ENCODE measurements at regions not wholly inside any gene's neighbourhood (a gene's known extent, or its start where the extent isn't known, plus 50 kb on each side); places are given as distances from the start of the nearest gene placed in this dataset.
"Not testable (repeated sequence)": the region's sequence is repeated elsewhere in the genome, so short reads cannot be mapped to it uniquely, and the experiment has no call there.

GRCh38 chr10:46187431-46187830 lies 99.4 kb upstream of the ANTXRL start:
- not testable (repeated sequence) for H3K4me1 ChIP-seq (ENCODE audit: control insufficient read depth in 5 of 5, insufficient read depth in 5 of 5, low read length in 5 of 5); H3K27me3 ChIP-seq (ENCODE audit: control insufficient read depth in 5 of 5, insufficient read depth in 4 of 5, low read length in 5 of 5); H3K9ac ChIP-seq (ENCODE audit: low read length in 5 of 5); H3K4me3 ChIP-seq (ENCODE audit: low read depth in 1 of 5, low read length in 5 of 5); H3K36me3 ChIP-seq (ENCODE audit: control insufficient read depth in 5 of 5, insufficient read depth in 5 of 5, low read length in 5 of 5); H3K9me3 ChIP-seq (ENCODE audit: control insufficient read depth in 5 of 5, low read length in 5 of 5); H3K27ac ChIP-seq (ENCODE audit: low read depth, low read length)

GRCh38 chr10:46197050-46197449 lies 89.7 kb upstream of the ANTXRL start:
- no peaks in the 10 kb centered on the region for H3K36me3 ChIP-seq (ENCODE audit: control insufficient read depth in 5 of 5, insufficient read depth in 5 of 5, low read length in 5 of 5)
- H3K9me3 ChIP-seq (ENCODE audit: control insufficient read depth in 5 of 5, low read length in 5 of 5) = no peaks in the 10 kb centered on the region
- H3K27ac ChIP-seq (ENCODE audit: low read depth, low read length) = no peak overlapping the region
- no peaks in the 10 kb centered on the region for H3K4me1 ChIP-seq (ENCODE audit: control insufficient read depth in 5 of 5, insufficient read depth in 5 of 5, low read length in 5 of 5)
- H3K9ac ChIP-seq (ENCODE audit: low read length in 5 of 5) = no peak overlapping the region
- H3K4me3 ChIP-seq (ENCODE audit: low read depth in 1 of 5, low read length in 5 of 5) = no peak overlapping the region
- no peaks in the 10 kb centered on the region for H3K27me3 ChIP-seq (ENCODE audit: control insufficient read depth in 5 of 5, insufficient read depth in 4 of 5, low read length in 5 of 5)

GRCh38 chr10:46198516-46198915 lies 88.3 kb upstream of the ANTXRL start:
- Histone ChIP-seq H3K9ac (ENCODE audit: low read length in 5 of 5) (no peak overlapping the region), H3K4me3 (ENCODE audit: low read depth in 1 of 5, low read length in 5 of 5) (no peak overlapping the region), H3K36me3 (ENCODE audit: control insufficient read depth in 5 of 5, insufficient read depth in 5 of 5, low read length in 5 of 5) (no peaks in the 10 kb centered on the region), H3K4me1 (ENCODE audit: control insufficient read depth in 5 of 5, insufficient read depth in 5 of 5, low read length in 5 of 5) (no peaks in the 10 kb centered on the region), H3K9me3 (ENCODE audit: control insufficient read depth in 5 of 5, low read length in 5 of 5) (no peaks in the 10 kb centered on the region), H3K27me3 (ENCODE audit: control insufficient read depth in 5 of 5, insufficient read depth in 4 of 5, low read length in 5 of 5) (no peaks in the 10 kb centered on the region), H3K27ac (ENCODE audit: low read depth, low read length) (no peak overlapping the region)

GRCh38 chr10:46202405-46202804 lies 84.4 kb upstream of the ANTXRL start:
- not testable (repeated sequence) for H3K9me3 ChIP-seq (ENCODE audit: control insufficient read depth in 5 of 5, low read length in 5 of 5)

GRCh38 chr10:46204482-46205102 lies 82.2 kb upstream of the ANTXRL start:
- not testable (repeated sequence) for H3K9ac ChIP-seq (ENCODE audit: low read length in 5 of 5); H3K4me3 ChIP-seq (ENCODE audit: low read depth in 1 of 5, low read length in 5 of 5); H3K27me3 ChIP-seq (ENCODE audit: control insufficient read depth in 5 of 5, insufficient read depth in 4 of 5, low read length in 5 of 5); H3K9me3 ChIP-seq (ENCODE audit: control insufficient read depth in 5 of 5, low read length in 5 of 5); H3K4me1 ChIP-seq (ENCODE audit: control insufficient read depth in 5 of 5, insufficient read depth in 5 of 5, low read length in 5 of 5); H3K27ac ChIP-seq (ENCODE audit: low read depth, low read length); H3K36me3 ChIP-seq (ENCODE audit: control insufficient read depth in 5 of 5, insufficient read depth in 5 of 5, low read length in 5 of 5)

More at GRCh38 chr10:46202405-46202804, 84.4 kb upstream of the ANTXRL start:
- not testable (repeated sequence) for H3K27me3 ChIP-seq (ENCODE audit: control insufficient read depth in 5 of 5, insufficient read depth in 4 of 5, low read length in 5 of 5); H3K4me1 ChIP-seq (ENCODE audit: control insufficient read depth in 5 of 5, insufficient read depth in 5 of 5, low read length in 5 of 5); H3K4me3 ChIP-seq (ENCODE audit: low read depth in 1 of 5, low read length in 5 of 5); H3K36me3 ChIP-seq (ENCODE audit: control insufficient read depth in 5 of 5, insufficient read depth in 5 of 5, low read length in 5 of 5); H3K9ac ChIP-seq (ENCODE audit: low read length in 5 of 5); H3K27ac ChIP-seq (ENCODE audit: low read depth, low read length)

GRCh38 chr10:46210427-46210826 lies 76.4 kb upstream of the ANTXRL start:
- H3K36me3 ChIP-seq (ENCODE audit: control insufficient read depth in 5 of 5, insufficient read depth in 5 of 5, low read length in 5 of 5); H3K9ac ChIP-seq (ENCODE audit: low read length in 5 of 5); H3K27ac ChIP-seq (ENCODE audit: low read depth, low read length); H3K4me1 ChIP-seq (ENCODE audit: control insufficient read depth in 5 of 5, insufficient read depth in 5 of 5, low read length in 5 of 5); H3K9me3 ChIP-seq (ENCODE audit: control insufficient read depth in 5 of 5, low read length in 5 of 5); H3K4me3 ChIP-seq (ENCODE audit: low read depth in 1 of 5, low read length in 5 of 5); H3K27me3 ChIP-seq (ENCODE audit: control insufficient read depth in 5 of 5, insufficient read depth in 4 of 5, low read length in 5 of 5): not testable (repeated sequence)

DNA sequence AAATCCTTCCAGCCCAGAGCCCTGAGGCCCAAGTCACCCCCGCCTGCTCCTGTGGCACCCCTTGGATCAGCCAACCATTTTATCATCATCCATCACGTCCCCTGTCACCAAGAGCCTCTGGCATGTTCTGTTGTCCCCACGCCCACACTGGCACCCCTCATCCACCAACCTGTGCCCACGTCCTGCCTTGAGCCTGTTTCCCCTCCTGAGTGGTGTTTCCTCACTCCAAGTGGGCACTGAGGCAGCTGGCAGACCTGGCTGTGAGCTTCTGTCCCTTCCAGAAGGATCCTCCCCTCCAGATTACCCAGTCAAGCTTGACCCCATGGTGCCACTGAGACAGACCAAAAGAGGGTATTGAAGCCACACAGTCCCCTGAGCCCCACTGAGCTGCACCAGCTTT lies 71.4 kb upstream of the ANTXRL start:
- H3K27me3 ChIP-seq (ENCODE audit: control insufficient read depth in 5 of 5, insufficient read depth in 4 of 5, low read length in 5 of 5) = peaks cover 0 to 11% (median 7%) of the 10 kb centered on the region in 5 donors
- H3K4me1 ChIP-seq (ENCODE audit: control insufficient read depth in 5 of 5, insufficient read depth in 5 of 5, low read length in 5 of 5) = peaks cover 0 to 3% (median 0%) of the 10 kb centered on the region in 5 donors
- no peaks in the 10 kb centered on the region for H3K9me3 ChIP-seq (ENCODE audit: control insufficient read depth in 5 of 5, low read length in 5 of 5)
- no peak overlapping the region for H3K9ac ChIP-seq (ENCODE audit: low read length in 5 of 5)
- no peaks in the 10 kb centered on the region for H3K36me3 ChIP-seq (ENCODE audit: control insufficient read depth in 5 of 5, insufficient read depth in 5 of 5, low read length in 5 of 5)
- no peak overlapping the region for H3K27ac ChIP-seq (ENCODE audit: low read depth, low read length)
- no peak overlapping the region for H3K4me3 ChIP-seq (ENCODE audit: low read depth in 1 of 5, low read length in 5 of 5)

- Histone ChIP-seq H3K4me1 (ENCODE audit: control insufficient read depth in 5 of 5, insufficient read depth in 5 of 5, low read length in 5 of 5) (peaks cover 0 to 3% (median 0%) of the 10 kb centered on the region in 5 donors), H3K27ac (ENCODE audit: low read depth, low read length) (no peak overlapping the region), H3K9ac (ENCODE audit: low read length in 5 of 5) (no peak overlapping the region), H3K36me3 (ENCODE audit: control insufficient read depth in 5 of 5, insufficient read depth in 5 of 5, low read length in 5 of 5) (no peaks in the 10 kb centered on the region), H3K9me3 (ENCODE audit: control insufficient read depth in 5 of 5, low read length in 5 of 5) (no peaks in the 10 kb centered on the region), H3K4me3 (ENCODE audit: low read depth in 1 of 5, low read length in 5 of 5) (no peak overlapping the region), H3K27me3 (ENCODE audit: control insufficient read depth in 5 of 5, insufficient read depth in 4 of 5, low read length in 5 of 5) (peaks cover 0 to 11% (median 7%) of the 10 kb centered on the region in 5 donors)
These were observed 70.7 kb upstream of the ANTXRL start for GRCh38 chr10:46216003-46216634.

GRCh38 chr10:46216836-46217751 lies 69.7 kb upstream of the ANTXRL start:
- H3K27ac ChIP-seq (ENCODE audit: low read depth, low read length) = no peak overlapping the region
- H3K36me3 ChIP-seq (ENCODE audit: control insufficient read depth in 5 of 5, insufficient read depth in 5 of 5, low read length in 5 of 5) = no peaks in the 10 kb centered on the region
- H3K9ac ChIP-seq (ENCODE audit: low read length in 5 of 5) = no peak overlapping the region
- no peaks in the 10 kb centered on the region for H3K9me3 ChIP-seq (ENCODE audit: control insufficient read depth in 5 of 5, low read length in 5 of 5)
- H3K27me3 ChIP-seq (ENCODE audit: control insufficient read depth in 5 of 5, insufficient read depth in 4 of 5, low read length in 5 of 5) = peaks cover 0 to 11% (median 7%) of the 10 kb centered on the region in 5 donors
- H3K4me3 ChIP-seq (ENCODE audit: low read depth in 1 of 5, low read length in 5 of 5) = no peak overlapping the region
- H3K4me1 ChIP-seq (ENCODE audit: control insufficient read depth in 5 of 5, insufficient read depth in 5 of 5, low read length in 5 of 5) = peaks cover 0 to 3% (median 0%) of the 10 kb centered on the region in 5 donors
